ENCODE measurements at regions not wholly inside any gene's neighbourhood (a gene's known extent, or its start where the extent isn't known, plus 50 kb on each side); places are given as distances from the start of the nearest gene placed in this dataset.

DNA sequence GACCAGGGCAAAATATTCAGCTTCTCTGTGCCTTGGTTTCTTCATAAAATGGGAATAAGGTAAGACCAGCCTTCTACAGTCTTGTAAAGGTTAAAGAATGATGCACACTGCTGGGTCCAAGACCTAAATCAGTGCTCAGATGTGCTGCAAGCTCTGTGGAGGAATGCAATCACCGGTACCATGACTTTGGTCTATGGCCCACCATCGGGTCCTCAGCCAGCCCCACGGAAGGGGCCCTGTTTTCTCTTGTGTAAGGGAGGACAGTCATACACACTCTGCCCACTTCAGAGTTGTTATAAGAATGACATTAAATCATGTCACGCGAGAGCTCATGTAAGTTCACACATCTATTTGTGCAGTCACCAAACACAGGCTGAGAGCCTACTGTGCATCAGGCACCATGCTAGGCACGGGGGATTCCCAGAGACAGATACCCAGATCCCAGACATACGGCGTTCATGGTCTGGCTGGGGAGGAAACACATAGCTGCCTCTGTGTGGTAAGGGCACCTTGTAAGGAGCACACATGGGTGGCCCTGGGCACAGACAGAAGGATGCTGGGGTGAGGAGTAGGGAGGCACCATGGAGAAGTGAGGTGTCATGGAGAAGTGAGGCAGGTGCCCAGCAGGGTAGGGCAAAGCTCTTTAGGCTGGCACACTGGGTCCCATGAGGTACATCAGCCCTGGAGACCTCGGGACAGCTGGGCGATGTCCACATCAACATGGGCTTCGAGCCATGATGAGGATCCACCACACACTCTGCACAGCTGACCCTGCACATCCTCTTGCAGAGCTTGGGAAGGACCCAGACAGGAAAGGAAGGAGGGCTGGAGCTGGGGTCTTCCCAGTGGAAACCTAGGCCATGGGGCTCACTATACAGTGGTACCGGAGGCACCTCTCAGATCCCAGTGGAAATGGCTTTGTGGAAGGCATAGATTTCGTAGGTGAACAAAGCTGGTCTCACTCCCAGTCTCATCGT lies 190.4 kb upstream of the DIO3 start:
- no peak overlapping the region for H3K9ac ChIP-seq (ENCODE audit: low read length)

DNA sequence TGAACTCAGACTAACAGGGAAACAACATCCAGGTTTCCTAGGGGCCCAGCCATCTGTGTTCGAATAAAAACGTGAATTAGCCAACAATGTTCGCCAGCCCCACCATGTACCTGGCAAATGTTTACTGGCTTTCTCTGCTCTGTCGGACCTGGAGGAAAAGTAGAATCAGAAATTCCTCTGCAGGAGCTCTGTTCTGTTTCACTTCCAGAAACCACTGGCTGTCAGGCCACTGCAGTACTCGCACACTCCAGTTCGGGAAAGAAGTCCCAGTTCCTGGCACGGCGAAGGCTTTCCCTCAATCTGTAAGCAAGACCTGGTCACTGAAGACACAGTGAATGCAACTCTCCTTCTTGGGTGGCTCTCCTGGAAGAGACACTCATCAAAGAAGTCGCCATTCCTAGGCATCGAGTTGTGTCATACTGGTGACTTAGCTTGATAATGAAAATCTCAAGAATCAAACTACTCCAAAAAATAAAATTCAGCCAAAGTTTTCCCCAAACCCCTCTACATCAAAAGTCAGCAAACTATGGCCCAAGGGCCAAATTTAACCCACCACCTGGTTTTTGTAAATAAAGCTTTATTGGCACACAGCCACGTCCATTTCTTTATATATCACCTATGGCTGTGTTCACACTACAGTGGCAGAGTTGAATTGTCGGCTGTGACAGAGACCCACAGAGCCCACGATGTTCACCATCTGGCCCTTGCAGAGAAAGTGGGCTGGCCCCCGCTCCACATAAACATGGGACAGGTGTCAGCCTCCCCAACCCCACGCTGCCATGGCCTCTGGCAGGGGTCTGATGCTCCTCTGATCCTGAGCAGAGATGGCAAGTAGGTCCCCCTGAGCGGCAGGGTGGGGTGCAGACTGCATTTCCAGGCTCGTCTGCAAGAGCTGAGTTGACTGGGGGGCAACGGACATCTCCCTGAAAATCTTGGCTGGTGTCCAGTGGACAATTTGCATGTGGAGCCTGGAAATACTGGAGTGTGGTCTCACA lies 189.2 kb upstream of the DIO3 start:
- Histone ChIP-seq H3K9ac (ENCODE audit: low read length) (no peak overlapping the region), H2AFZ (ENCODE audit: low read depth, low read length) (no peak overlapping the region), H3K27ac (ENCODE audit: low read length) (no peak overlapping the region), H3K79me2 (replicated peaks; ENCODE audit: insufficient read depth, low read length) (no peaks in the 10 kb centered on the region), H3K27me3 (ENCODE audit: insufficient read depth, low read depth, low read length) (no peaks in the 10 kb centered on the region), H3K4me2 (ENCODE audit: low read length) (no peak overlapping the region), H3K9me3 (ENCODE audit: low read length) (no peaks in the 10 kb centered on the region), H3K4me3 (ENCODE audit: low read length) (no peak overlapping the region), H3K36me3 (ENCODE audit: insufficient read depth, low read length) (no peaks in the 10 kb centered on the region), H3K9me2 (ENCODE audit: insufficient read depth, low read length) (no peaks in the 10 kb centered on the region), H4K20me1 (ENCODE audit: insufficient read depth) (no peaks in the 10 kb centered on the region), H3F3A (ENCODE audit: insufficient read depth, low read length, poor library complexity, severe bottlenecking) (no peaks in the 10 kb centered on the region)
- TF ChIP-seq EP300 (conservative IDR thresholded peaks at IDR 0.05; ENCODE audit: poor library complexity, severe bottlenecking) (no peak), TAF1 (IDR thresholded peaks at IDR 0.05; ENCODE audit: low read depth) (no peak), SMC3 (conservative IDR thresholded peaks at IDR 0.05; ENCODE audit: poor library complexity) (no peak), POLR2AphosphoS5 (IDR thresholded peaks at IDR 0.05) (no peak), EZH2 (IDR thresholded peaks at IDR 0.05; ENCODE audit: borderline replicate concordance, insufficient read depth, low read length, poor library complexity, severe bottlenecking) (no peak), RAD21 (conservative IDR thresholded peaks at IDR 0.05) (no peak), MXI1 (conservative IDR thresholded peaks at IDR 0.05; ENCODE audit: poor library complexity, severe bottlenecking) (no peak)
- TF ChIP-seq, protein P1, sequence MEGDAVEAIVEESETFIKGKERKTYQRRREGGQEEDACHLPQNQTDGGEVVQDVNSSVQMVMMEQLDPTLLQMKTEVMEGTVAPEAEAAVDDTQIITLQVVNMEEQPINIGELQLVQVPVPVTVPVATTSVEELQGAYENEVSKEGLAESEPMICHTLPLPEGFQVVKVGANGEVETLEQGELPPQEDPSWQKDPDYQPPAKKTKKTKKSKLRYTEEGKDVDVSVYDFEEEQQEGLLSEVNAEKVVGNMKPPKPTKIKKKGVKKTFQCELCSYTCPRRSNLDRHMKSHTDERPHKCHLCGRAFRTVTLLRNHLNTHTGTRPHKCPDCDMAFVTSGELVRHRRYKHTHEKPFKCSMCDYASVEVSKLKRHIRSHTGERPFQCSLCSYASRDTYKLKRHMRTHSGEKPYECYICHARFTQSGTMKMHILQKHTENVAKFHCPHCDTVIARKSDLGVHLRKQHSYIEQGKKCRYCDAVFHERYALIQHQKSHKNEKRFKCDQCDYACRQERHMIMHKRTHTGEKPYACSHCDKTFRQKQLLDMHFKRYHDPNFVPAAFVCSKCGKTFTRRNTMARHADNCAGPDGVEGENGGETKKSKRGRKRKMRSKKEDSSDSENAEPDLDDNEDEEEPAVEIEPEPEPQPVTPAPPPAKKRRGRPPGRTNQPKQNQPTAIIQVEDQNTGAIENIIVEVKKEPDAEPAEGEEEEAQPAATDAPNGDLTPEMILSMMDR (IDR thresholded peaks at IDR 0.05; ENCODE audit: poor library complexity, severe bottlenecking): no peak
- TF ChIP-seq, protein P2, sequence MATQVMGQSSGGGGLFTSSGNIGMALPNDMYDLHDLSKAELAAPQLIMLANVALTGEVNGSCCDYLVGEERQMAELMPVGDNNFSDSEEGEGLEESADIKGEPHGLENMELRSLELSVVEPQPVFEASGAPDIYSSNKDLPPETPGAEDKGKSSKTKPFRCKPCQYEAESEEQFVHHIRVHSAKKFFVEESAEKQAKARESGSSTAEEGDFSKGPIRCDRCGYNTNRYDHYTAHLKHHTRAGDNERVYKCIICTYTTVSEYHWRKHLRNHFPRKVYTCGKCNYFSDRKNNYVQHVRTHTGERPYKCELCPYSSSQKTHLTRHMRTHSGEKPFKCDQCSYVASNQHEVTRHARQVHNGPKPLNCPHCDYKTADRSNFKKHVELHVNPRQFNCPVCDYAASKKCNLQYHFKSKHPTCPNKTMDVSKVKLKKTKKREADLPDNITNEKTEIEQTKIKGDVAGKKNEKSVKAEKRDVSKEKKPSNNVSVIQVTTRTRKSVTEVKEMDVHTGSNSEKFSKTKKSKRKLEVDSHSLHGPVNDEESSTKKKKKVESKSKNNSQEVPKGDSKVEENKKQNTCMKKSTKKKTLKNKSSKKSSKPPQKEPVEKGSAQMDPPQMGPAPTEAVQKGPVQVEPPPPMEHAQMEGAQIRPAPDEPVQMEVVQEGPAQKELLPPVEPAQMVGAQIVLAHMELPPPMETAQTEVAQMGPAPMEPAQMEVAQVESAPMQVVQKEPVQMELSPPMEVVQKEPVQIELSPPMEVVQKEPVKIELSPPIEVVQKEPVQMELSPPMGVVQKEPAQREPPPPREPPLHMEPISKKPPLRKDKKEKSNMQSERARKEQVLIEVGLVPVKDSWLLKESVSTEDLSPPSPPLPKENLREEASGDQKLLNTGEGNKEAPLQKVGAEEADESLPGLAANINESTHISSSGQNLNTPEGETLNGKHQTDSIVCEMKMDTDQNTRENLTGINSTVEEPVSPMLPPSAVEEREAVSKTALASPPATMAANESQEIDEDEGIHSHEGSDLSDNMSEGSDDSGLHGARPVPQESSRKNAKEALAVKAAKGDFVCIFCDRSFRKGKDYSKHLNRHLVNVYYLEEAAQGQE (IDR thresholded peaks at IDR 0.05; ENCODE audit: borderline replicate concordance): no peak

More for the DNA sequence above, 190.4 kb upstream of the DIO3 start:
- no peaks in the 10 kb centered on the region for H3K79me2 ChIP-seq (replicated peaks; ENCODE audit: insufficient read depth, low read length)
- no peaks in the 10 kb centered on the region for H3K27me3 ChIP-seq (ENCODE audit: insufficient read depth, low read depth, low read length)
- TF ChIP-seq POLR2AphosphoS5 (IDR thresholded peaks at IDR 0.05): no peak
- H3K4me2 ChIP-seq (ENCODE audit: low read length): no peak overlapping the region
- no peaks in the 10 kb centered on the region for H3K36me3 ChIP-seq (ENCODE audit: insufficient read depth, low read length)
- H4K20me1 ChIP-seq (ENCODE audit: insufficient read depth): no peaks in the 10 kb centered on the region
- no peaks in the 10 kb centered on the region for H3F3A ChIP-seq (ENCODE audit: insufficient read depth, low read length, poor library complexity, severe bottlenecking)
- no peaks in the 10 kb centered on the region for H3K9me3 ChIP-seq (ENCODE audit: low read length)
- H2AFZ ChIP-seq (ENCODE audit: low read depth, low read length): no peak overlapping the region
- no peak overlapping the region for H3K4me3 ChIP-seq (ENCODE audit: low read length)
- H3K27ac ChIP-seq (ENCODE audit: low read length): no peak overlapping the region
- no peaks in the 10 kb centered on the region for H3K9me2 ChIP-seq (ENCODE audit: insufficient read depth, low read length)

Data from neural cell (in vitro differentiated cells).